HCT116 (cell line): ENCODE measurements at regions not wholly inside any gene's neighbourhood (a gene's known extent, or its start where the extent isn't known, plus 50 kb on each side); places are given as distances from the start of the nearest gene placed in this dataset.

ENCODE experiments used
- CBX3 ChIP-seq: IDR thresholded peaks from 2 replicates; pipeline ENCODE4 v1.6.1; 2012; ENCODE audit warnings: low read depth
- CTCF ChIP-seq, 3 experiments: fragments of 200-600 bp in 1 of 3; sonication (generic) in 1 of 3; IDR thresholded peaks in 2 of 3; conservative IDR thresholded peaks in 1 of 3; 2 replicates each; pipeline ENCODE4 v1.5.1; 2012 to 2017; ENCODE audit warnings: low read depth in 2 of 3, low read length in 2 of 3, antibody characterized with exemption in 1 of 3, borderline replicate concordance in 1 of 3, control low read depth in 1 of 3, mild to moderate bottlenecking in 1 of 3, mixed read lengths in 1 of 3, mixed run types in 1 of 3, moderate library complexity in 1 of 3; ENCODE audit not compliant: insufficient read depth in 1 of 3
- EZH2 ChIP-seq: fragments of 200-600 bp; sonication (generic); IDR thresholded peaks from 2 replicates; pipeline ENCODE4 v1.6.1; 2017; ENCODE audit warnings: antibody characterized with exemption, mixed run types
- EZH2phosphoT487 ChIP-seq: fragments of 200-600 bp; IDR thresholded peaks from 2 replicates; pipeline ENCODE4 v1.6.1; 2018; ENCODE audit warnings: antibody characterized with exemption, borderline replicate concordance
- MAX ChIP-seq: IDR thresholded peaks from 2 replicates; pipeline ENCODE4 v1.6.1; 2012
- POLR2A ChIP-seq: IDR thresholded peaks from 2 replicates; pipeline ENCODE4 v1.7.0; 2011; ENCODE audit warnings: borderline replicate concordance; ENCODE audit not compliant: insufficient read depth, insufficient read length; ENCODE audit errors: extremely low read depth
- POLR2AphosphoS5 ChIP-seq: IDR thresholded peaks from 2 replicates; pipeline ENCODE4 v1.6.1; 2011; ENCODE audit warnings: mild to moderate bottlenecking, low read depth, low read length, moderate library complexity
- RAD21 ChIP-seq: IDR thresholded peaks from 2 replicates; pipeline ENCODE4 v1.6.1; 2012; ENCODE audit warnings: low read depth, mild to moderate bottlenecking
- YY1 ChIP-seq: IDR thresholded peaks from 2 replicates; pipeline ENCODE4 v1.6.1; 2011; ENCODE audit warnings: low read length, low read depth, moderate library complexity, mild to moderate bottlenecking; ENCODE audit not compliant: insufficient replicate concordance; ENCODE audit errors: extremely low read depth
- ZNF274 ChIP-seq: fragments of 200-500 bp; sonication (Bioruptor generic); IDR thresholded peaks from 2 replicates; pipeline ENCODE4 v1.6.1; 2014; ENCODE audit warnings: mild to moderate bottlenecking, low read depth, low read length, inconsistent platforms

GRCh38 chr9:79143211-79143610, 428.6 kb upstream of the TLE4 start:
- TF ChIP-seq RAD21 = no peak
- no peak for TF ChIP-seq POLR2A
- TF ChIP-seq CTCF (IDR thresholded peaks at IDR 0.05 in 2 of 3, conservative IDR thresholded peaks at IDR 0.05 in 1 of 3; ENCODE audit: borderline replicate concordance in 1 of 3, insufficient read depth in 1 of 3, low read depth in 2 of 3, low read length in 2 of 3) = no peak
- no peak for TF ChIP-seq EZH2
- no peak for TF ChIP-seq YY1
- TF ChIP-seq ZNF274 = no peak
- no peak for TF ChIP-seq POLR2AphosphoS5
- no peak for TF ChIP-seq MAX
- TF ChIP-seq CBX3 = no peak
- TF ChIP-seq EZH2phosphoT487 = no peak
